Stomach (tissue), 4 donors: ENCODE measurements at regions not wholly inside any gene's neighbourhood (a gene's known extent, or its start where the extent isn't known, plus 50 kb on each side); places are given as distances from the start of the nearest gene placed in this dataset.

Source experiments
- CTCF ChIP-seq, 7 experiments: fragments of 450-650 bp in 4 of 7; fragments of 200-600 bp in 3 of 7; sonication (generic) in 3 of 7; IDR thresholded peaks; one replicate each; pipeline ENCODE4 v1.5.1; 2016 to 2019; ENCODE audit warnings: antibody characterized with exemption in 7 of 7, control low read depth in 2 of 7, mild to moderate bottlenecking in 1 of 7
- EP300 ChIP-seq: sonication (generic); formaldehyde crosslinking; IDR thresholded peaks from one replicate; pipeline ENCODE4 v1.6.1; 2017; ENCODE audit warnings: antibody characterized with exemption
- POLR2A ChIP-seq, 4 donors: fragments of 450-650 bp; IDR thresholded peaks; one replicate each; pipeline ENCODE4 v1.6.1; 2016; ENCODE audit warnings: antibody characterized with exemption in 4 of 4, control low read depth in 2 of 4, mild to moderate bottlenecking in 1 of 4, moderate library complexity in 1 of 4
- POLR2AphosphoS5 ChIP-seq, 3 donors: sonication (generic); formaldehyde crosslinking; IDR thresholded peaks; one replicate each; pipeline ENCODE4 v1.6.1; 2016; ENCODE audit warnings: antibody characterized with exemption in 3 of 3

GRCh38 chr2:2512931-2513330, 181.9 kb upstream of the MYT1L start:
- TF ChIP-seq POLR2AphosphoS5 (IDR thresholded peaks at IDR 0.05) (no peak), CTCF (IDR thresholded peaks at IDR 0.05) (no peak), EP300 (no peak), POLR2A (IDR thresholded peaks at IDR 0.05) (no peak)
